H1 (cell line): ENCODE measurements at regions not wholly inside any gene's neighbourhood (a gene's known extent, or its start where the extent isn't known, plus 50 kb on each side); places are given as distances from the start of the nearest gene placed in this dataset.

Source experiments
- CTCF ChIA-PET: fragments of 300-600 bp; sonication (Branson Sonifier 250); formaldehyde crosslinking; loops from one replicate; lab custom pipeline; 2021; ENCODE audit not compliant: partially characterized antibody; lab: Charles Lee
- POLR2A ChIA-PET: fragments of 300-600 bp; sonication (Branson Sonifier 250); formaldehyde crosslinking; loops from one replicate; lab custom pipeline; 2021; ENCODE audit warnings: inconsistent platforms; ENCODE audit not compliant: partially characterized antibody; lab: Charles Lee
- DNase-seq, 2 experiments: peaks; one replicate each; pipeline versions ENCODE4 v3.0.0 to v3.0.0-alpha.2; 2010 to 2022; ENCODE audit warnings: low spot score in 2 of 2, low read depth in 1 of 2, mixed read lengths in 1 of 2
- FAIRE-seq: peaks from 2 replicates; lab custom pipeline; 2011; peaks lifted over from hg19 to GRCh38; lab: Jason Lieb, UNC
- H2AFZ ChIP-seq: 2 replicates; pipeline ENCODE4 v1.8.1; 2012; ENCODE audit warnings: low read length, inconsistent platforms
- H2AK5ac ChIP-seq: 2 replicates; pipeline ENCODE4 v1.6.1; 2013; ENCODE audit warnings: low read depth, low read length
- H2BK120ac ChIP-seq: replicated peaks from 2 replicates; pipeline ENCODE3; 2013; ENCODE audit warnings: low read depth, low read length, inconsistent platforms
- H2BK12ac ChIP-seq: 2 replicates; pipeline ENCODE4 v1.6.1; 2013; ENCODE audit warnings: low read depth, low read length
- H2BK15ac ChIP-seq: 2 replicates; pipeline ENCODE4 v1.6.1; 2013; ENCODE audit warnings: low read length
- H2BK20ac ChIP-seq: 2 replicates; pipeline ENCODE4 v1.6.1; 2013; ENCODE audit warnings: low read length
- H2BK5ac ChIP-seq: 2 replicates; pipeline ENCODE4 v1.6.1; 2013; ENCODE audit warnings: low read depth, low read length
- H3K14ac ChIP-seq: 2 replicates; pipeline ENCODE4 v1.6.1; 2013; ENCODE audit warnings: inconsistent platforms; ENCODE audit not compliant: insufficient read length
- H3K18ac ChIP-seq: 2 replicates; pipeline ENCODE4 v1.6.1; 2013; ENCODE audit warnings: low read length; ENCODE audit errors: extremely low read depth
- H3K23ac ChIP-seq: 2 replicates; pipeline ENCODE4 v1.6.1; 2013; ENCODE audit warnings: inconsistent platforms; ENCODE audit not compliant: insufficient read length
- H3K23me2 ChIP-seq: 2 replicates; pipeline ENCODE4 v1.6.1; 2013; ENCODE audit warnings: low read depth, low read length
- H3K27ac ChIP-seq: 2 replicates; pipeline ENCODE4 v1.6.1; 2011; ENCODE audit warnings: low read depth, low read length, inconsistent platforms
- H3K27me3 ChIP-seq, 4 experiments: replicated peaks in 1 of 4; 1 replicate in 1 of 4; 2 replicates in 3 of 4; pipeline versions ENCODE4 v1.6.1 to v1.8.1; 2011 to 2013; ENCODE audit warnings: low read length in 3 of 4, mild to moderate bottlenecking in 3 of 4, inconsistent platforms in 2 of 4, mixed read lengths in 2 of 4, moderate library complexity in 1 of 4; ENCODE audit not compliant: control insufficient read depth in 3 of 4, insufficient read depth in 3 of 4; ENCODE audit errors: extremely low read depth in 1 of 4
- H3K36me3 ChIP-seq, 4 experiments: 2 replicates each; pipeline versions ENCODE4 v1.6.1 to v1.8.1; 2011 to 2013; ENCODE audit warnings: mild to moderate bottlenecking in 4 of 4, low read length in 3 of 4, moderate library complexity in 2 of 4, control low read depth in 1 of 4, inconsistent platforms in 1 of 4; ENCODE audit not compliant: insufficient read depth in 4 of 4, control insufficient read depth in 2 of 4
- H3K4ac ChIP-seq: replicated peaks from 2 replicates; pipeline ENCODE3; 2013; ENCODE audit warnings: low read length, low read depth, mixed read lengths, inconsistent platforms; ENCODE audit not compliant: insufficient read length
- H3K4me1 ChIP-seq, 4 experiments: replicated peaks in 1 of 4; 1 replicate in 1 of 4; 2 replicates in 3 of 4; pipeline versions ENCODE4 v1.6.1 to v1.8.1; 2011 to 2013; ENCODE audit warnings: low read length in 3 of 4, inconsistent platforms in 2 of 4, mixed read lengths in 1 of 4; ENCODE audit not compliant: insufficient read depth in 4 of 4, control insufficient read depth in 3 of 4
- H3K4me2 ChIP-seq, 2 experiments: 2 replicates each; pipeline versions ENCODE4 v1.6.1 to v1.8.1; 2011 to 2013; ENCODE audit warnings: low read depth in 2 of 2, low read length in 2 of 2, control low read depth in 1 of 2, inconsistent platforms in 1 of 2, mild to moderate bottlenecking in 1 of 2; ENCODE audit not compliant: insufficient read depth in 1 of 2
- H3K4me3 ChIP-seq, 4 experiments: fragments of 200-600, 300-600 bp in 1 of 4; sonication (generic), shearing (Covaris generic), sonication (Bioruptor Twin) in 1 of 4; 2 replicates each; pipeline versions ENCODE4 v1.5.1 to v1.8.1; 2011 to 2016; ENCODE audit warnings: low read length in 4 of 4, low read depth in 3 of 4, control low read depth in 2 of 4, inconsistent platforms in 2 of 4, mild to moderate bottlenecking in 2 of 4, mixed read lengths in 1 of 4, moderate library complexity in 1 of 4; ENCODE audit not compliant: insufficient read depth in 2 of 4; ENCODE audit errors: extremely low read depth in 1 of 4
- H3K56ac ChIP-seq: replicated peaks from 2 replicates; pipeline ENCODE3; 2013; ENCODE audit warnings: low read depth, mild to moderate bottlenecking, mixed read lengths, low read length, inconsistent platforms; ENCODE audit not compliant: insufficient read length
- H3K79me1 ChIP-seq: 2 replicates; pipeline ENCODE4 v1.6.1; 2013; ENCODE audit warnings: low read depth, low read length, control low read depth
- H3K79me2 ChIP-seq, 2 experiments: 2 replicates each; pipeline versions ENCODE4 v1.6.1 to v1.8.1; 2012 to 2013; ENCODE audit warnings: low read length in 2 of 2, mild to moderate bottlenecking in 2 of 2, inconsistent platforms in 1 of 2; ENCODE audit not compliant: insufficient read depth in 2 of 2, control insufficient read depth in 1 of 2
- H3K9ac ChIP-seq, 4 experiments: replicated peaks in 1 of 4; 1 replicate in 1 of 4; 2 replicates in 3 of 4; pipeline versions ENCODE4 v1.6.1 to v1.8.1; 2011 to 2013; ENCODE audit warnings: low read depth in 3 of 4, low read length in 3 of 4, control low read depth in 2 of 4, mild to moderate bottlenecking in 2 of 4, moderate library complexity in 2 of 4, inconsistent platforms in 1 of 4; ENCODE audit errors: extremely low read depth in 1 of 4
- H3K9me3 ChIP-seq, 2 experiments: 2 replicates each; pipeline versions ENCODE4 v1.6.1 to v1.8.1; 2012 to 2013; ENCODE audit warnings: mild to moderate bottlenecking in 2 of 2, moderate library complexity in 2 of 2, control low read depth in 1 of 2, inconsistent platforms in 1 of 2, low read depth in 1 of 2, low read length in 1 of 2, mixed read lengths in 1 of 2; ENCODE audit not compliant: insufficient read depth in 2 of 2
- H4K20me1 ChIP-seq, 2 experiments: replicated peaks in 1 of 2; 2 replicates each; pipeline versions ENCODE3 to v1.8.1; 2011 to 2013; ENCODE audit warnings: inconsistent platforms in 2 of 2, low read length in 2 of 2, mild to moderate bottlenecking in 1 of 2; ENCODE audit not compliant: insufficient read depth in 2 of 2, control insufficient read depth in 1 of 2
- H4K5ac ChIP-seq: 2 replicates; pipeline ENCODE4 v1.6.1; 2013; ENCODE audit warnings: low read length, low read depth, mixed read lengths, inconsistent platforms; ENCODE audit not compliant: insufficient read length
- H4K8ac ChIP-seq: 2 replicates; pipeline ENCODE4 v1.8.0; 2013; ENCODE audit warnings: mild to moderate bottlenecking, moderate library complexity, low read length, inconsistent platforms; ENCODE audit not compliant: insufficient read depth; ENCODE audit errors: extremely low read depth
- H4K91ac ChIP-seq: replicated peaks from 2 replicates; pipeline ENCODE3; 2013; ENCODE audit warnings: low read length, mixed read lengths, inconsistent platforms; ENCODE audit not compliant: insufficient read length
- ASH2L ChIP-seq: fragments of 200-600, 300-600 bp; sonication (generic); IDR thresholded peaks from one replicate; pipeline ENCODE4 v1.7.1; 2017; ENCODE audit warnings: low read length
- BACH1 ChIP-seq: IDR thresholded peaks from 2 replicates; pipeline ENCODE4 v1.6.1; 2012; ENCODE audit warnings: low read length, improper control_type of control experiment
- CBX5 ChIP-seq: fragments of 300-800, 300-1000 bp; sonication (generic); IDR thresholded peaks from 2 replicates; pipeline ENCODE4 v1.7.1; 2016; ENCODE audit warnings: antibody characterized with exemption, low read length, low read depth
- CHD1 ChIP-seq: IDR thresholded peaks from 2 replicates; pipeline ENCODE4 v1.6.1; 2012; ENCODE audit warnings: low read depth, low read length, improper control_type of control experiment
- CHD2 ChIP-seq: IDR thresholded peaks from 2 replicates; pipeline ENCODE4 v1.6.1; 2012; ENCODE audit warnings: low read length, improper control_type of control experiment
- FOSL1 ChIP-seq: IDR thresholded peaks from 2 replicates; pipeline ENCODE4 v1.6.1; 2011; ENCODE audit warnings: mild to moderate bottlenecking, low read depth, low read length, moderate library complexity; ENCODE audit not compliant: insufficient read depth
- NANOG ChIP-seq: IDR thresholded peaks from 2 replicates; pipeline ENCODE4 v1.6.1; 2011; ENCODE audit warnings: low read length, low read depth, mild to moderate bottlenecking, inconsistent platforms; ENCODE audit not compliant: insufficient read depth, poor library complexity, severe bottlenecking
- PHF8 ChIP-seq: fragments of 200-600 bp; sonication (generic); conservative IDR thresholded peaks from 2 replicates; pipeline ENCODE4 v1.7.1; 2012; ENCODE audit warnings: low read depth, mild to moderate bottlenecking, inconsistent platforms, low read length, moderate library complexity
- POLR2AphosphoS5 ChIP-seq: IDR thresholded peaks from 2 replicates; pipeline ENCODE4 v1.6.1; 2011; ENCODE audit warnings: low read depth, low read length
- RXRA ChIP-seq: IDR thresholded peaks from 2 replicates; pipeline ENCODE4 v1.6.1; 2011; ENCODE audit warnings: low read depth, mild to moderate bottlenecking, low read length, moderate library complexity; ENCODE audit not compliant: insufficient read depth
- SAP30 ChIP-seq: fragments of 300-600 bp; sonication (generic); IDR thresholded peaks from 2 replicates; pipeline ENCODE4 v1.7.1; 2012; ENCODE audit warnings: low read length, moderate library complexity, mild to moderate bottlenecking, inconsistent platforms; ENCODE audit not compliant: insufficient read depth, insufficient replicate concordance
- SIN3A ChIP-seq, 2 experiments: IDR thresholded peaks in 1 of 2; conservative IDR thresholded peaks in 1 of 2; 2 replicates each; pipeline ENCODE4 v1.6.1; 2011 to 2012; ENCODE audit warnings: low read length in 2 of 2, improper control_type of control experiment in 1 of 2, low read depth in 1 of 2, mild to moderate bottlenecking in 1 of 2
- WGBS, 2 experiments: shearing (Covaris generic) in 1 of 2; methylation state at CpG; one replicate each; pipeline versions ENCODE4 v1.1.6 to v1.1.7; 2013 to 2015; ENCODE audit warnings: low lambda C conversion rate in 2 of 2, mixed read lengths in 2 of 2, inconsistent platforms in 1 of 2, low coverage in 1 of 2, missing lambda C conversion rate in 1 of 2; ENCODE audit not compliant: insufficient replicate concordance in 2 of 2, insufficient coverage in 1 of 2, insufficient read length in 1 of 2; ENCODE audit errors: extremely low coverage in 1 of 2, missing lambda C conversion rate in 1 of 2; 5-methylcytosine and 5-hydroxymethylcytosine counted together

GRCh38 chr10:6702030-6702429 lies 122.0 kb upstream of the PRKCQ start:
- Histone ChIP-seq H3K79me2 (no peaks in the 10 kb centered on the region), H4K20me1 (no peaks in the 10 kb centered on the region), H2AK5ac (no peak overlapping the region), H3K9me3 (no peaks in the 10 kb centered on the region), H4K5ac (no peak overlapping the region), H3K4me1 (no peaks in the 10 kb centered on the region), H2BK5ac (no peak overlapping the region), H3K23ac (no peak overlapping the region), H3K27me3 (no peaks in the 10 kb centered on the region), H3K4me2 (no peak overlapping the region), H2AFZ (no peak overlapping the region), H3K4me3 (no peak overlapping the region), H3K56ac (no peak overlapping the region), H3K14ac (no peak overlapping the region), H3K79me1 (no peaks in the 10 kb centered on the region), H3K9ac (no peak overlapping the region), H3K23me2 (no peaks in the 10 kb centered on the region), H3K27ac (no peak overlapping the region), H2BK120ac (no peak overlapping the region), H3K18ac (no peak overlapping the region), H2BK15ac (no peak overlapping the region), H2BK12ac (no peak overlapping the region), H2BK20ac (no peak overlapping the region), H3K4ac (no peak overlapping the region), H4K91ac (no peak overlapping the region), H4K8ac (no peak overlapping the region), H3K36me3 (no peaks in the 10 kb centered on the region)
- WGBS, 2 experiments = 85% methylated on average over 7 of the region's 7 CpGs; no CpG with 5 or more reads in 1 of the 2 experiments
- TF ChIP-seq CBX5 = no peak
- no peak for TF ChIP-seq SIN3A (conservative IDR thresholded peaks at IDR 0.05 in 1 of 2, IDR thresholded peaks at IDR 0.05 in 1 of 2; ENCODE audit: low read depth in 1 of 2, low read length in 2 of 2)
- TF ChIP-seq NANOG = no peak
- TF ChIP-seq PHF8 = no peak
- no peak for TF ChIP-seq POLR2AphosphoS5
- TF ChIP-seq CHD2 = no peak
- TF ChIP-seq SAP30 = no peak
- TF ChIP-seq BACH1 = no peak
- no peak for TF ChIP-seq RXRA
- no peak for TF ChIP-seq ASH2L
- TF ChIP-seq CHD1 = no peak
- no peak for TF ChIP-seq FOSL1
- CTCF ChIA-PET = interaction anchor here (0.7 to 5.2 kb wide), 7 partner anchors 11 to 389 kb away, joined by 3 to 28 read pairs (median 3); no protein-coding TSS in a partner anchor
- POLR2A ChIA-PET = no interaction called here
- DNase-seq (no peak), FAIRE-seq (no peak)
